IPS DF 6.9 (cell line): ENCODE measurements at regions not wholly inside any gene's neighbourhood (a gene's known extent, or its start where the extent isn't known, plus 50 kb on each side); places are given as distances from the start of the nearest gene placed in this dataset.

Source experiments
- DNase-seq: peaks from one replicate; pipeline ENCODE4 v3.0.0-alpha.2; 2013; ENCODE audit warnings: low read depth, low spot score
- H3K27ac ChIP-seq: one replicate; pipeline ENCODE4 v1.5.1; 2013; ENCODE audit warnings: low read length, control low read depth
- H3K27me3 ChIP-seq: 2 replicates; pipeline ENCODE4 v1.6.1; 2013; ENCODE audit warnings: mild to moderate bottlenecking, low read length; ENCODE audit not compliant: control insufficient read depth, insufficient read depth
- H3K36me3 ChIP-seq: 2 replicates; pipeline ENCODE4 v1.6.1; 2013; ENCODE audit warnings: low read length; ENCODE audit not compliant: control insufficient read depth, insufficient read depth
- H3K4me1 ChIP-seq: 2 replicates; pipeline ENCODE4 v1.6.1; 2013; ENCODE audit warnings: low read length; ENCODE audit not compliant: control insufficient read depth, insufficient read depth
- H3K4me3 ChIP-seq: 2 replicates; pipeline ENCODE4 v1.5.1; 2013; ENCODE audit warnings: mild to moderate bottlenecking, low read length
- H3K9me3 ChIP-seq: 2 replicates; pipeline ENCODE4 v1.6.1; 2013; ENCODE audit warnings: low read length, inconsistent platforms; ENCODE audit not compliant: control insufficient read depth, insufficient read depth
- WGBS: extraction: QIAGEN DNeasy Blood & Tissue Kit; methylation state at CpG from one replicate; pipeline ENCODE4 v1.1.7; 2013; ENCODE audit warnings: mixed read lengths, missing lambda C conversion rate; ENCODE audit not compliant: insufficient read length, insufficient coverage; 5-methylcytosine and 5-hydroxymethylcytosine counted together

DNA sequence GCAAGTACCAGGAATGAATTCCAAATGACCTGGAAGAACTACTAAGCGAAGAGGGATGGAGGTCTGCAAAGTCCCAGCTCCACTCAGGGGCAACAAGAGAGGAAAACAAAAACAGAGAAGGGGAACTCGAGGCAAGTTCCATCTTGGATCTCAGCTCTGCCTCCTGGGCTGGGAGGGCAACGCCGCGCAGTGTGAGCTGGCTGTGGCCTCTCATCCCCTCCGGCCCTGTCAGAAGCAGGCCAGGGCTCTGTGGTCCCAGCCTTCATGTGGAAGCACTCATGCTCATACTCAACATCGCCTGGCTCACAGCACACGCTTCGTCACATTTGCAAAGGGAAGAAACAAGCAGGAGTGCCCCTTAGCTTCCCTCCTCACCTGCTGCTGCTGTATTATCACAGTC is 627.9 kb upstream of the MGMT start:
- DNase-seq, result no peak
- H3K36me3 ChIP-seq, result no peaks in the 10 kb centered on the region
- H3K27ac ChIP-seq, result no peak overlapping the region
- no peaks in the 10 kb centered on the region for H3K27me3 ChIP-seq
- no peaks in the 10 kb centered on the region for H3K9me3 ChIP-seq
- H3K4me1 ChIP-seq, result no peaks in the 10 kb centered on the region
- no peak overlapping the region for H3K4me3 ChIP-seq
- no CpG with 5 or more reads among the region's 9 CpGs for WGBS

GRCh38 chr10:128839701-128840100 is 627.3 kb upstream of the MGMT start:
- Histone ChIP-seq H3K36me3 (no peaks in the 10 kb centered on the region), H3K4me1 (no peaks in the 10 kb centered on the region), H3K4me3 (no peak overlapping the region), H3K9me3 (no peaks in the 10 kb centered on the region), H3K27me3 (no peaks in the 10 kb centered on the region), H3K27ac (no peak overlapping the region)
- no peak for DNase-seq

GRCh38 chr10:128843972-128844371 is 623.1 kb upstream of the MGMT start:
- Histone ChIP-seq H3K27ac (no peak overlapping the region), H3K4me3 (no peak overlapping the region), H3K4me1 (no peaks in the 10 kb centered on the region), H3K27me3 (no peaks in the 10 kb centered on the region), H3K36me3 (no peaks in the 10 kb centered on the region), H3K9me3 (no peaks in the 10 kb centered on the region)
- no CpG with 5 or more reads among the region's 4 CpGs for WGBS
- no peak for DNase-seq

- no peaks in the 10 kb centered on the region for H3K36me3 ChIP-seq
- H3K4me3 ChIP-seq, result no peak overlapping the region
- WGBS, result no CpG with 5 or more reads among the region's 3 CpGs
- no peak overlapping the region for H3K27ac ChIP-seq
- no peaks in the 10 kb centered on the region for H3K27me3 ChIP-seq
- H3K4me1 ChIP-seq, result no peaks in the 10 kb centered on the region
- no peaks in the 10 kb centered on the region for H3K9me3 ChIP-seq
- no peak for DNase-seq
These were observed 620.1 kb upstream of the MGMT start for GRCh38 chr10:128846927-128847326.

DNA sequence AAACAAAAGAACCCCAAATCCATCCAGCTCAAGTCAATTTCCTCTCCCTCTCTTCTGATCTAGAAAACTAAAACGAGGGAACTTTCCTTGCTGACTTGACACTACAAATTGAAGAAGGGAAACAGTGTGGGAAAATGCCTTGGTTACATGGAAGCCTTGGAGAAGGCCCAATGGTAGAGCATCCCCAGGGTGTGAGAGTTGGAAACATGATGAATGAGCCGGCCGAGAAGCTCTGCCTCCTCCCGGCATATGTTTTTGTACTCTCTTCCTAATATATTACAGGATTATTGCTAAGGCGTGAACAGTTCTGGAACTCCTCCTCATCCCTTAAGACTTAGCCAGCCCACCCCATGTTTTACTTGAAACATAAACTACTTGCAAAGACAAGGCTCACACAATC is 618.2 kb upstream of the MGMT start:
- Histone ChIP-seq H3K36me3 (no peaks in the 10 kb centered on the region), H3K9me3 (no peaks in the 10 kb centered on the region), H3K4me1 (no peaks in the 10 kb centered on the region), H3K27ac (no peak overlapping the region), H3K4me3 (no peak overlapping the region), H3K27me3 (no peaks in the 10 kb centered on the region)
- no CpG with 5 or more reads among the region's 5 CpGs for WGBS
- no peak for DNase-seq

GRCh38 chr10:128850647-128851046 is 616.4 kb upstream of the MGMT start:
- no peak for DNase-seq
- WGBS, result no CpG with 5 or more reads among the region's 8 CpGs
- Histone ChIP-seq H3K27ac (no peak overlapping the region), H3K9me3 (no peaks in the 10 kb centered on the region), H3K36me3 (no peaks in the 10 kb centered on the region), H3K4me3 (no peak overlapping the region), H3K27me3 (no peaks in the 10 kb centered on the region), H3K4me1 (no peaks in the 10 kb centered on the region)

GRCh38 chr10:128851281-128851680 is 615.8 kb upstream of the MGMT start:
- Histone ChIP-seq H3K9me3 (no peaks in the 10 kb centered on the region), H3K4me3 (no peak overlapping the region), H3K36me3 (no peaks in the 10 kb centered on the region), H3K4me1 (no peaks in the 10 kb centered on the region), H3K27me3 (no peaks in the 10 kb centered on the region), H3K27ac (no peak overlapping the region)
- no CpG with 5 or more reads among the region's 2 CpGs for WGBS
- DNase-seq, result no peak

- WGBS, result no CpG with 5 or more reads among the region's 7 CpGs
- no peak for DNase-seq
- no peak overlapping the region for H3K4me3 ChIP-seq
- no peaks in the 10 kb centered on the region for H3K27me3 ChIP-seq
- no peaks in the 10 kb centered on the region for H3K36me3 ChIP-seq
- no peaks in the 10 kb centered on the region for H3K9me3 ChIP-seq
- H3K27ac ChIP-seq, result no peak overlapping the region
- H3K4me1 ChIP-seq, result no peaks in the 10 kb centered on the region
These were observed 615.3 kb upstream of the MGMT start for GRCh38 chr10:128851726-128852125.

GRCh38 chr10:128852449-128852848 is 614.6 kb upstream of the MGMT start:
- Histone ChIP-seq H3K4me3 (no peak overlapping the region), H3K36me3 (no peaks in the 10 kb centered on the region), H3K27ac (no peak overlapping the region), H3K9me3 (no peaks in the 10 kb centered on the region), H3K27me3 (no peaks in the 10 kb centered on the region), H3K4me1 (no peaks in the 10 kb centered on the region)
- DNase-seq, result no peak
- no CpG with 5 or more reads among the region's 11 CpGs for WGBS

DNA sequence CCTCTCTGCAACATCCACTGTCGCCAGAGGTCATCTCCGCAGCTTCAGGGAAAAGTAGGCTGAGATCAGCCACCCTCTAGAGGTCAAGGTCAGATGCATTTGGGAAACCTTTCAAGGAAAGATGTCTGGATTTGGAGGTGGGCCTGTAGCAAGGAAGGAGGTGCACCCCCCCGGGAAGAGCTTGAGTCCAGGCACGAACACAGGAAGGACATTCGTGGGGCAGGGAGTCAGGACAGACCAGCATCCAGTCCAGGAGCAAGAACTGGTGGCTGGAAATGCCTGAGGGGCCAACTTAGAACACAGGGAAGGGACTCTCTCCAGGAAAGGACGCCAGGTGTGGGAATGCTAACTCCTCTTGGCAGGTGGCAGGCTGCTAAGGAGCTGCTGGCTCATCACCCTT is 614.1 kb upstream of the MGMT start:
- Histone ChIP-seq H3K9me3 (no peaks in the 10 kb centered on the region), H3K4me3 (no peak overlapping the region), H3K27ac (no peak overlapping the region), H3K36me3 (no peaks in the 10 kb centered on the region), H3K27me3 (no peaks in the 10 kb centered on the region), H3K4me1 (no peaks in the 10 kb centered on the region)
- WGBS, result no CpG with 5 or more reads among the region's 6 CpGs
- no peak for DNase-seq

GRCh38 chr10:128853537-128853936 is 613.5 kb upstream of the MGMT start:
- H3K9me3 ChIP-seq, result no peaks in the 10 kb centered on the region
- no peak overlapping the region for H3K27ac ChIP-seq
- no peak overlapping the region for H3K4me3 ChIP-seq
- no peak for DNase-seq
- no peaks in the 10 kb centered on the region for H3K36me3 ChIP-seq
- H3K4me1 ChIP-seq, result no peaks in the 10 kb centered on the region
- no peaks in the 10 kb centered on the region for H3K27me3 ChIP-seq
- WGBS, result no CpG with 5 or more reads among the region's 8 CpGs
